Nephron (organoid): ENCODE measurements at regions not wholly inside any gene's neighbourhood (a gene's known extent, or its start where the extent isn't known, plus 50 kb on each side); places are given as distances from the start of the nearest gene placed in this dataset.

Source experiments
- H3K27ac Mint-ChIP-seq, 3 experiments: 2 replicates each; pipeline ENCODE4 v1.8.0; 2020; ENCODE audit warnings: mixed read lengths in 3 of 3, mild to moderate bottlenecking in 2 of 3, moderate library complexity in 1 of 3
- H3K27me3 Mint-ChIP-seq: 2 replicates; pipeline ENCODE4 v1.8.0; 2021; ENCODE audit warnings: low read depth, mild to moderate bottlenecking, moderate library complexity, mixed read lengths
- H3K36me3 Mint-ChIP-seq: 2 replicates; pipeline ENCODE4 v1.8.0; 2020; ENCODE audit warnings: low read depth, mixed read lengths
- H3K4me1 Mint-ChIP-seq: 2 replicates; pipeline ENCODE4 v1.8.0; 2020; ENCODE audit warnings: mixed read lengths
- H3K4me3 Mint-ChIP-seq, 3 experiments: 2 replicates each; pipeline ENCODE4 v1.8.0; 2020; ENCODE audit warnings: mild to moderate bottlenecking in 3 of 3, mixed read lengths in 3 of 3, moderate library complexity in 2 of 3
- H3K9me3 Mint-ChIP-seq: 2 replicates; pipeline ENCODE4 v1.8.0; 2020; ENCODE audit warnings: mixed read lengths
- TF ChIP-seq, protein P1 (sequence below), 3 experiments: fragments of 200-600 bp; sonication (generic); IDR thresholded peaks; one replicate each; pipeline ENCODE4 v1.5.0; 2021; ENCODE audit warnings: antibody characterized with exemption in 3 of 3; ENCODE audit not compliant: unreplicated experiment in 3 of 3

- Mint-ChIP-seq H3K9me3 (no peaks in the 10 kb centered on the region), H3K4me1 (peaks cover 32% of the 10 kb centered on the region), H3K36me3 (no peaks in the 10 kb centered on the region), H3K27me3 (peaks cover 67% of the 10 kb centered on the region), H3K27ac (no peak overlapping the region), H3K4me3 (no peak overlapping the region)
- TF ChIP-seq, protein P1, sequence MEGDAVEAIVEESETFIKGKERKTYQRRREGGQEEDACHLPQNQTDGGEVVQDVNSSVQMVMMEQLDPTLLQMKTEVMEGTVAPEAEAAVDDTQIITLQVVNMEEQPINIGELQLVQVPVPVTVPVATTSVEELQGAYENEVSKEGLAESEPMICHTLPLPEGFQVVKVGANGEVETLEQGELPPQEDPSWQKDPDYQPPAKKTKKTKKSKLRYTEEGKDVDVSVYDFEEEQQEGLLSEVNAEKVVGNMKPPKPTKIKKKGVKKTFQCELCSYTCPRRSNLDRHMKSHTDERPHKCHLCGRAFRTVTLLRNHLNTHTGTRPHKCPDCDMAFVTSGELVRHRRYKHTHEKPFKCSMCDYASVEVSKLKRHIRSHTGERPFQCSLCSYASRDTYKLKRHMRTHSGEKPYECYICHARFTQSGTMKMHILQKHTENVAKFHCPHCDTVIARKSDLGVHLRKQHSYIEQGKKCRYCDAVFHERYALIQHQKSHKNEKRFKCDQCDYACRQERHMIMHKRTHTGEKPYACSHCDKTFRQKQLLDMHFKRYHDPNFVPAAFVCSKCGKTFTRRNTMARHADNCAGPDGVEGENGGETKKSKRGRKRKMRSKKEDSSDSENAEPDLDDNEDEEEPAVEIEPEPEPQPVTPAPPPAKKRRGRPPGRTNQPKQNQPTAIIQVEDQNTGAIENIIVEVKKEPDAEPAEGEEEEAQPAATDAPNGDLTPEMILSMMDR (IDR thresholded peaks at IDR 0.05; ENCODE audit: unreplicated experiment in 3 of 3), result no peak
Observed at GRCh38 chr17:79527306-79527705, 83.5 kb downstream of the RBFOX3 start.

DNA sequence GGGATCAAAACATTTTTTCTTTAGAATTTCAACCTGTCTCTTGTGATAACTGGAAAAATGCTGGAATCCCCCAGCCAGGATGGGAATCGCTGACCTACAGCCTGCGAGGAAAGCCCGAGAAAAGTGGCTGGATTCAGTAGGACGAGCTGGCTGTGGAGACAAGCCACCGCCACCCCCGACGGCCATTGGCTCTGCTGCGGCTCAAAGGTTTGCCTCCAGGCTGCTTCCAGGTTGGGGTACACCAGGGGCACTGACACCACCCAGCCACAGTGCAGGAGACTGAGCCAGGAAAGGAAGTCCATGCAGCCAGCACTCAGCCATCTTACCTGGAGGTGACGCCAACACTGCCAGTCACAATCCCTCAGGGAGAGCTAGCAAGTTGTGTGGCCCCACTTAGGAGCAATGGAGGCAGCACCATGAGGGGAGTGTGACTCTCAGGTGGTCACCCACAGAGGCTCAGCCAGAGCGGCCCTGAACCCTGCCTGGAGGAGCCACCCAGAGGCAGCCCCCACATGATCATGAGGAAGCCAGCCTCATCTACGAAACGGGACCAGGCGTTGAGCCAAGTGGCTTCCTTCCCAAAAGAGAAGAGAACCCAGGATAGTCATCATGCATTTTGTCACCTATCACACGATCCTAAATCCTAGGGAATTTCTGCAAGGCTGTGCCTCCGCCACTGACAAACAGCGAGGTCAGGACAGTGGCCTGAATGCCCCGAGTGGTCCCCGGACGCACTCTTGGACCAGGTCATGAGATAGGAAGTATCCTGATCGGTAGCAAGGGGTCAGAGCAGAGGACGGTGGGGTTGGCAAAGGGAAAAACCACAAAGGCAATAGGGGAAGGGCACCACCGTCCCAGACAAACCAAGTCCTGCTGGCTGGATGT lies 84.8 kb downstream of the RBFOX3 start:
- H3K27me3 Mint-ChIP-seq, result peaks cover 61% of the 10 kb centered on the region
- no peak overlapping the region for H3K4me3 Mint-ChIP-seq
- no peaks in the 10 kb centered on the region for H3K36me3 Mint-ChIP-seq
- H3K27ac Mint-ChIP-seq, result no peak overlapping the region
- peaks cover 22% of the 10 kb centered on the region for H3K4me1 Mint-ChIP-seq
- no peaks in the 10 kb centered on the region for H3K9me3 Mint-ChIP-seq
- TF ChIP-seq, protein P1 (IDR thresholded peaks at IDR 0.05; ENCODE audit: unreplicated experiment in 3 of 3), result no peak

DNA sequence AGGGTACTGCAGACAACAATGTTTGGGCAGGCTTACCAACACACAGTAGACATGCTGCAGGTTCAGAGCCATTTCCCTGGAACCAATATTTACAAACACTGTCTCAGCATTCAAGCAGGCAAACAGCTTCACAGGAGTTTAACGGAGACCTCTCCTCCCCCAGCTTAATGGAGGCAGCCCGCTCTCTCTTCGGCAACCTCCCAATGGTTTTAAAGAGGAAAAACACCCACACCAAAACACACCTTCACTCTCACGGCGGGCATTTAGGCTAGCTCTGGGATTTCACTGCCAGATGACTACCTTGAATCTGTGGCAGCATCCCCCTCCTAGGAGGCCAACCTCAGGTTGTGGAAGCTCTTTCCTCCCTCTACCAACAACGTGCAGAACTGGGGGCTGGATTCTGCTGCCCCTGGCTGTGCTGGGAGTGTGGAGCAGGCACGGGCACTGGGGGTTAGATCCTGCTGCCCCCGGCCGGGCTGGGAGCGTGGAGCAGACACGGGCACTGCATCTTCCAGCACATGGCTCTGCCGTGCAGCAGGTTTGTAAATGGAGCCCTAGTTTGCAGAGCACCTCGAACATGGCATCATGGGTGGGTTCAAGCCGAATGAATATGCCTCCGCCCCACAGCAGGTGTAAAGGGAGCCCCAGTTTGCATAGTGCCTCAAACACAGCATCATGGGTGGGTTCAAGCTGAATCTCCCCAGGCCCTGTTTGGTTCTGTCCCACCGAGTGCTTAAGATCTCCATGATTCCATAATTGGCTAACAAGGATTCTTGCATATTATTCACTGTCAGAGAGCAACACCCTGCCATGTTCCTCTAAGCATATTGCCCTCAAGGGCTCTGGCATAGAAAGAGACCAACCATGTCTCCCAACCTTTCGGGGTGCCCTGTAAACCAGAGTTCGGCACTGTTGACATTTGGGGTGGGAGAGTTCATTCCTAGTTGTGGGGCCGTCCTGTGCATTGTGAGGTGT lies 86.4 kb downstream of the RBFOX3 start:
- H3K4me3 Mint-ChIP-seq, result no peak overlapping the region
- no peaks in the 10 kb centered on the region for H3K9me3 Mint-ChIP-seq
- H3K36me3 Mint-ChIP-seq, result no peaks in the 10 kb centered on the region
- no peak overlapping the region for H3K27ac Mint-ChIP-seq
- TF ChIP-seq, protein P1 (IDR thresholded peaks at IDR 0.05; ENCODE audit: unreplicated experiment in 3 of 3), result no peak
- peaks cover 13% of the 10 kb centered on the region for H3K4me1 Mint-ChIP-seq
- peaks cover 52% of the 10 kb centered on the region for H3K27me3 Mint-ChIP-seq

DNA sequence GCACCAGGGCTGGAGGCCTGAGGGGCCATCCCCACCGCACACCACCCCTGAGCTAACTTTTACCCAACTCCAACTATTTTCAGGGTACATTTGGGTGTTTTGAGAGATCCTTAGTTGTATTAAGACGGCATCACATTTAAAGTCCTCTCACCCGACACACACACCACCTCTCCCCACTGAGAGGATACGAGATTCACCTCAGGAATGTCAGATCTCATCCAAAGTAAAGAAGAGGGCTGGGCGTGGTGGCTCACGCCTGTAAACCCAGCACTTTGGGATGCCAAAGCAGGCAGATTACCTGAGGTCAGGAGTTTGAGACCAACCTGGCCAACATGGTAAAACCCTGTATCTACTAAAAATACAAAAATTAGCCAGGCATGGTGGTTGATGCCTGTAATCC lies 88.4 kb downstream of the RBFOX3 start:
- no peaks in the 10 kb centered on the region for H3K36me3 Mint-ChIP-seq
- TF ChIP-seq, protein P1 (IDR thresholded peaks at IDR 0.05; ENCODE audit: unreplicated experiment in 3 of 3), result no peak

GRCh38 chr17:79521225-79521624 lies 89.6 kb downstream of the RBFOX3 start:
- no peak overlapping the region for H3K4me3 Mint-ChIP-seq
- TF ChIP-seq, protein P1 (IDR thresholded peaks at IDR 0.05; ENCODE audit: unreplicated experiment in 3 of 3), result no peak
- H3K27ac Mint-ChIP-seq, result no peak overlapping the region
- no peaks in the 10 kb centered on the region for H3K36me3 Mint-ChIP-seq
- peaks cover 26% of the 10 kb centered on the region for H3K4me1 Mint-ChIP-seq
- peaks cover 38% of the 10 kb centered on the region for H3K27me3 Mint-ChIP-seq
- H3K9me3 Mint-ChIP-seq, result no peaks in the 10 kb centered on the region

More for the DNA sequence above, 88.4 kb downstream of the RBFOX3 start:
- H3K9me3 Mint-ChIP-seq, result no peaks in the 10 kb centered on the region
- H3K4me1 Mint-ChIP-seq, result peaks cover 23% of the 10 kb centered on the region
- H3K27ac Mint-ChIP-seq, result no peak overlapping the region
- peaks cover 46% of the 10 kb centered on the region for H3K27me3 Mint-ChIP-seq
- H3K4me3 Mint-ChIP-seq, result no peak overlapping the region
